Effector memory CD4-positive, alpha-beta T cell (primary cell): ENCODE measurements at regions not wholly inside any gene's neighbourhood (a gene's known extent, or its start where the extent isn't known, plus 50 kb on each side); places are given as distances from the start of the nearest gene placed in this dataset.

Source experiments
- DNase-seq, 3 donors: peaks; one replicate each; pipeline ENCODE4 v3.0.0-alpha.2; 2020
- H3K27ac ChIP-seq: 2 replicates; pipeline ENCODE4 v1.7.0; 2013; ENCODE audit warnings: mild to moderate bottlenecking, low read length, moderate library complexity; ENCODE audit not compliant: insufficient read depth, poor library complexity, severe bottlenecking
- H3K27me3 ChIP-seq: replicated peaks from 2 replicates; pipeline ENCODE4 v1.7.0; 2013; ENCODE audit warnings: mild to moderate bottlenecking, low read length; ENCODE audit not compliant: insufficient read depth, control insufficient read depth, poor library complexity, severe bottlenecking
- H3K36me3 ChIP-seq: 2 replicates; pipeline ENCODE4 v1.7.0; 2013; ENCODE audit warnings: mild to moderate bottlenecking, low read length, moderate library complexity; ENCODE audit not compliant: control insufficient read depth, insufficient read depth
- H3K4me1 ChIP-seq: 2 replicates; pipeline ENCODE4 v1.7.0; 2013; ENCODE audit warnings: low read length, mild to moderate bottlenecking; ENCODE audit not compliant: control insufficient read depth, insufficient read depth, poor library complexity, severe bottlenecking
- H3K4me3 ChIP-seq: 2 replicates; pipeline ENCODE4 v1.7.0; 2013; ENCODE audit warnings: low read length, low read depth, mild to moderate bottlenecking; ENCODE audit not compliant: insufficient read depth, poor library complexity, severe bottlenecking
- H3K9me3 ChIP-seq: 2 replicates; pipeline ENCODE4 v1.7.0; 2013; ENCODE audit warnings: mild to moderate bottlenecking, low read length, moderate library complexity; ENCODE audit not compliant: control insufficient read depth

- Histone ChIP-seq H3K4me1 (no peaks in the 10 kb centered on the region), H3K27me3 (no peaks in the 10 kb centered on the region), H3K9me3 (no peaks in the 10 kb centered on the region), H3K4me3 (no peak overlapping the region), H3K27ac (no peak overlapping the region), H3K36me3 (no peaks in the 10 kb centered on the region)
- DNase-seq = no peak
Measured at GRCh38 chr1:239436286-239436685, 49.9 kb downstream of the CHRM3 start.

DNA sequence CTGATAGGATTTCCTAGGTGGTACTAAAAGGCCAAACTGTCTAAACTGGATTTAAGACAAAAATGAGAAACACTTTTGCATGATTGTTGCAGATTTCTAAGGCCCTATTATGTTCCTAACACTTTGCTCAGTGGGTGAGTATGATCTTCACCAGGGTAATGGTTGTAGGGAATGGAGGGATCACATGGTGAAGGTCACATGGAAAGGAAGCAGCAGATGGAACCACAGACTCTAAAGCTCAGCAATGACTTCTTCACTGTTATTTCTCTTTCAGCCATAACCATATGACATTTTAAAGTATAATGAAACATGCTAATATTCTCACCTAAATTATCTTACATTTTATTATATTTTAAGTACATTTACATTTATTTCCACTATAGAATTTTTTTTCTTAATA lies 51.5 kb downstream of the CHRM3 start:
- H3K27ac ChIP-seq = no peak overlapping the region
- no peaks in the 10 kb centered on the region for H3K4me1 ChIP-seq
- H3K9me3 ChIP-seq = no peaks in the 10 kb centered on the region
- H3K4me3 ChIP-seq = no peak overlapping the region
- H3K36me3 ChIP-seq = no peaks in the 10 kb centered on the region
- DNase-seq = no peak
- H3K27me3 ChIP-seq = no peaks in the 10 kb centered on the region

- DNase-seq = no peak
- no peaks in the 10 kb centered on the region for H3K4me1 ChIP-seq
- H3K9me3 ChIP-seq = no peaks in the 10 kb centered on the region
- H3K27ac ChIP-seq = no peak overlapping the region
- H3K27me3 ChIP-seq = no peaks in the 10 kb centered on the region
- H3K36me3 ChIP-seq = no peaks in the 10 kb centered on the region
- no peak overlapping the region for H3K4me3 ChIP-seq
Measured at GRCh38 chr1:239438891-239439290, 52.5 kb downstream of the CHRM3 start.

GRCh38 chr1:239443361-239443760 lies 57.0 kb downstream of the CHRM3 start:
- DNase-seq = no peak
- H3K9me3 ChIP-seq = no peaks in the 10 kb centered on the region
- H3K27me3 ChIP-seq = no peaks in the 10 kb centered on the region
- no peak overlapping the region for H3K27ac ChIP-seq
- H3K4me1 ChIP-seq = no peaks in the 10 kb centered on the region
- no peaks in the 10 kb centered on the region for H3K36me3 ChIP-seq
- no peak overlapping the region for H3K4me3 ChIP-seq

DNA sequence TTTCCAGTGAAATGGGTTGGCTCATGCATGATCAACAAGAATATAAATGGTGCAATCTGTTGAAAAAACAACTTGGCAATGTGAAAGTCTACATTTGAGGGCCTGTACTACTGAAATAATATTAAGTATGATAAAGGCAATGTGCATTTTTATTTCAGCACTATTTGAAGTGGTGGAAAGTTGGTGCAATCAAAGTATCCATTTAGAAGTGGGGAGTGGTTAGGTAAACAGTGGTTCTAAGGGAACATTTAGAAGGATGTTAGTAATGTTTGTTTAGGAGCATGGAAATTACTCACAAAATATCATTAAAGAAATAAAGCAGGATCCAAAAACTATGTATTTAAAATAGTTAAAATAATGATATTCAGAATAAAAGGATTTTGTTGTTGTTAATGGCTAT lies 60.2 kb downstream of the CHRM3 start:
- no peak for DNase-seq
- Histone ChIP-seq H3K4me1 (no peaks in the 10 kb centered on the region), H3K27ac (no peak overlapping the region), H3K9me3 (no peaks in the 10 kb centered on the region), H3K4me3 (no peak overlapping the region), H3K27me3 (no peaks in the 10 kb centered on the region), H3K36me3 (no peaks in the 10 kb centered on the region)

DNA sequence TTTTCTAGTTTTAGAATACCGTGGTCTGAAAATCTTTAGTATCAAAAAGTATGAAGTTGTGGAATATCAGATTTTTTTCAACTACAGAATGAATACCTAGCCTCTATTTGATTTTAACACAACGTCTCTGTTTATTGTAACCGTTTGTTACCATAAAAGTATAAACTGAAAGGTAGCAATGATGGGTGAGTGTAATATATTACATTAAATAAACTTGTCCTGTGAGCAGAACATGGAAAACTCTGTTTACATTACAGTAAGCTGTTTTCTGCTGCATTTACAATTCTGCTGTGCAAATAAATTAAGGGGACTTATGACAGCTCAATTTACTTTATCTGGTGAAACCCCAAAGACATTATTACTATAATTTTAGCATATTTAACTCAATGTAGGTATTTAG lies 62.5 kb downstream of the CHRM3 start:
- no peaks in the 10 kb centered on the region for H3K4me1 ChIP-seq
- H3K4me3 ChIP-seq = no peak overlapping the region
- H3K36me3 ChIP-seq = no peaks in the 10 kb centered on the region
- no peaks in the 10 kb centered on the region for H3K27me3 ChIP-seq
- no peak for DNase-seq
- H3K27ac ChIP-seq = no peak overlapping the region
- no peaks in the 10 kb centered on the region for H3K9me3 ChIP-seq

DNA sequence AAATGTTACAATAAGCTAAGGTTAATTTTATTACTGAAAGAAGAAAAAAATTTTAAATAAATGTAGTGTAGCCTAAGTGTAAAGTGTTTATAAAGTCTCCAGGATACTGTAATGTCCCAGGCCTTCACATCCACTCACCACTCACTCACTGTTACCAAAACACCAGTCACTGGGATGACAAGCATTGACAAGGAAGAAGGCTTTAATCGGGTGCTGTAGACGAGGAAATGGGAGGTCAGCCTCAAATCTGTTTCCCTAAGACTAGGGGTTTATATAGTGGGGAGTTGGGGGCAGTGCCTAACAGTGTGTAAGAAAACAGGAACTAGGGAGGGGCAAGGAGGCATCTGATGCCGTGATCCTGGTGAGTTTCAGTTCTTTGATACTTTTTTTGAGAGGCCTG lies 69.4 kb downstream of the CHRM3 start:
- no peak for DNase-seq
- no peak overlapping the region for H3K4me3 ChIP-seq
- no peaks in the 10 kb centered on the region for H3K27me3 ChIP-seq
- no peak overlapping the region for H3K27ac ChIP-seq
- no peaks in the 10 kb centered on the region for H3K4me1 ChIP-seq
- no peaks in the 10 kb centered on the region for H3K9me3 ChIP-seq
- no peaks in the 10 kb centered on the region for H3K36me3 ChIP-seq

DNA sequence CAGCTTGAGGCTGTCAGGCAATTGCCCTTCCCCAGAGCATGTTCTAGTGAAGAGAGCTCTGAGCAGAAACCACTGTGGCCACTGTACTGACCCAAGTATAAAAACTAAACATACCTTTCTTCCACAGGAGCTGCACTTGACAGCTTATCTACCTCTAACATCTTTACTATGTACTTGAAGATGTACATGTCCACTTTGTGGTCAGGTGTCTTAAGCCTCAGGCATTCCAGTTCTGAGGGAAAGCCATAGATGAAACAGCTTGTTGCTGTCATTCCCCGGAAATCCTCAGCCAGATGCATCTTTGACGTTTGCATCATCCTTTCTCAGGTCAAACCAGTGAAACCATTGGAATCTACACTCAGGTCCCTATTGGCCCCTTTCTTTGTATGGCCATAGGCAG lies 70.4 kb downstream of the CHRM3 start:
- no peaks in the 10 kb centered on the region for H3K36me3 ChIP-seq
- H3K4me1 ChIP-seq = no peaks in the 10 kb centered on the region
- DNase-seq = no peak
- no peak overlapping the region for H3K4me3 ChIP-seq
- no peaks in the 10 kb centered on the region for H3K9me3 ChIP-seq
- no peaks in the 10 kb centered on the region for H3K27me3 ChIP-seq
- no peak overlapping the region for H3K27ac ChIP-seq

DNA sequence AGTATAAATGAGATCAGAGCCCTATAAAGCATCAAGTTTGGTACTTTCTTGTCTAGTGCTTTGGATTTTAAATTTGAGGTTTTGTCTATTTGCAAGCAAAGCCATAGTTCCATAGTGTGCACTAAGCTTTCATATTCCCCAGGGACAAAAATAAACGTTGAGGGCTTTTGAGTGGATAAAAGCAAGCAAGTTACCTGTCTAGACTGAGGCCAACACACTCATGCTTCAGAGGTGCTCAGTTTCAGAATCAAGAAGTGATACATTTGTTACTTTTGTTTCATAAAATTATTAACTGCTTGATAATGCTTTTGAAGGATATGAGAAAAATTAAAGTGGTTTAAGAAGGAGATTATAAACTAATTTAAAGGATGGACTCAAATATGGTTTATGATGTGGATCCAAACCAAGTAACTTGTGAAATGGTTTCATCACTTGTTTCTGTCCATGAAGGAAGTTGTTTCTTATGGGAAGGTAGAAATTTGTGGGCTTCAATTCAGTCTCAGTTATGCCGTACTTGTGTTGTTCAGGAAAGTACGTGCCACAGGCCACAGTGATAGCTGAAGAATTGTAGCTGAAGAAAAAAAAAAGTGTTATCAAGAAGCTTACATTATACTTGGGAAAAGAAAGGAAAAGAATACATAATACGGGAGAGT lies 71.2 kb downstream of the CHRM3 start:
- Histone ChIP-seq H3K4me3 (no peak overlapping the region), H3K9me3 (no peaks in the 10 kb centered on the region), H3K27ac (no peak overlapping the region), H3K4me1 (no peaks in the 10 kb centered on the region), H3K27me3 (no peaks in the 10 kb centered on the region), H3K36me3 (no peaks in the 10 kb centered on the region)
- no peak for DNase-seq

DNA sequence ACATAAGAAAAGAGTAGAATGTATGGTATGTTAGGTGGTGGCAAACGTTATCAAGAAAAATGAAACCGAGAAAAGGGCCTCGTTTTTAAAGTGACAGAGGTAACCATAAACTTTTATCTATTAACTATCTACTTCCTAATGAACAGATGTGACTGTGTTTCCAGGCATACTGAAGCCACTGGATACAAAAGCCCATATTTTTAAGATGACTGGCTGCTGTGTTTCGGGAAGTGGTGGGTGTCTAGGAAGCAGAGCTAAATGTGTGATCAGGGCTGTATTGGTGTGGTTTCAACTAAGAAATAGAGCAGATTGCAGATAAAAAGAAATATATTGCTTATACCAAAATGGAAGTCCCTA lies 71.8 kb downstream of the CHRM3 start:
- H3K9me3 ChIP-seq = no peaks in the 10 kb centered on the region
- no peak overlapping the region for H3K27ac ChIP-seq
- no peaks in the 10 kb centered on the region for H3K27me3 ChIP-seq
- H3K36me3 ChIP-seq = no peaks in the 10 kb centered on the region
- no peak overlapping the region for H3K4me3 ChIP-seq
- no peak for DNase-seq
- no peaks in the 10 kb centered on the region for H3K4me1 ChIP-seq

DNA sequence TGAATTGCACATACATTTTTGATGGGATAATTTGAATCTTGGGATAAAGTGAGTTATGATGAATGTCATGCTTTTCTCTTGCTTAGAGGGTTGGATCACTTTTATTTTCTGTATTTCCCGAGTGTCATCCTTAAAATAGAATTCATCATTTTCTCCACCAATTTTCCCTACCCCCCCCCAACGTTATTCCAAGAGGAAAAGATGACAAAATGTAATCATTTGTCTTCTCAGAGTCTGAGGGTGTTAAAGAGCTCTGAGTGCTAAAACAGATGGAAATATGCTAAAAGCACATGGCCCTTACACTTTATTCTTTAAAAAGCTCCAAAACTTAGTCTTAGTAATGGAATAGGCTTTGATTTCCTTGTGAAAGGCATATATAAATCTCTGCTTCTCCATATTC lies 81.4 kb downstream of the CHRM3 start:
- Histone ChIP-seq H3K27ac (no peak overlapping the region), H3K36me3 (no peaks in the 10 kb centered on the region), H3K4me3 (no peak overlapping the region), H3K4me1 (no peaks in the 10 kb centered on the region), H3K27me3 (no peaks in the 10 kb centered on the region), H3K9me3 (no peaks in the 10 kb centered on the region)
- no peak for DNase-seq
